NCI-H748 (cell line): ENCODE measurements at regions not wholly inside any gene's neighbourhood (a gene's known extent, or its start where the extent isn't known, plus 50 kb on each side); places are given as distances from the start of the nearest gene placed in this dataset.

Experiments used
- DNase-seq: peaks from one replicate; lab custom pipeline; 2025; ENCODE audit not compliant: unreplicated experiment; lab: John Stamatoyannopoulos, UW

GRCh38 chr4:164617911-164618310 is 136.0 kb upstream of the SMIM31 start:
- no peak for DNase-seq

- no peak for DNase-seq
Observed at GRCh38 chr4:164621886-164622521, 131.9 kb upstream of the SMIM31 start.

- no peak for DNase-seq
Observed at GRCh38 chr4:164623099-164623498, 130.8 kb upstream of the SMIM31 start.

- no peak for DNase-seq
Observed at GRCh38 chr4:164639001-164639400, 114.9 kb upstream of the SMIM31 start.

- no peak for DNase-seq
Observed at GRCh38 chr4:164648151-164648848, 105.6 kb upstream of the SMIM31 start.

- DNase-seq, result no peak
Observed at GRCh38 chr4:164648849-164649212, 105.1 kb upstream of the SMIM31 start.

- DNase-seq, result no peak
Observed at GRCh38 chr4:164659765-164660164, 94.2 kb upstream of the SMIM31 start.

- DNase-seq, result peak; percentile 27
Observed at GRCh38 chr4:164676152-164676551, 77.8 kb upstream of the SMIM31 start.

- no peak for DNase-seq
Observed at GRCh38 chr4:164683040-164683439, 70.9 kb upstream of the SMIM31 start.

- DNase-seq, result no peak
Observed at GRCh38 chr4:164695650-164696049, 58.3 kb upstream of the SMIM31 start.

- peak; percentile 77 for DNase-seq
Observed at GRCh38 chr4:164700471-164700870, 53.5 kb upstream of the SMIM31 start.

- DNase-seq, result no peak
Observed at GRCh38 chr4:164701665-164702064, 52.3 kb upstream of the SMIM31 start.
